Naive B cell (primary cell): ENCODE measurements at regions not wholly inside any gene's neighbourhood (a gene's known extent, or its start where the extent isn't known, plus 50 kb on each side); places are given as distances from the start of the nearest gene placed in this dataset.

Experiments used
- ATAC-seq, 2 donors: fragments of 150-1000 bp; cut with Tn5 transposase; 2 replicates each; pipeline ENCODE4 v1.10.0; 2021; ENCODE audit warnings: low read depth in 2 of 2, mild to moderate bottlenecking in 2 of 2, moderate library complexity in 2 of 2
- DNase-seq: peaks from one replicate; pipeline ENCODE4 v3.0.0; 2022
- H3K27ac Mint-ChIP-seq, 6 donors: one replicate each; pipeline ENCODE4 v1.8.0; 2020 to 2022; ENCODE audit warnings: mild to moderate bottlenecking in 6 of 6, mixed read lengths in 6 of 6, moderate library complexity in 5 of 6, inconsistent platforms in 2 of 6
- H3K27me3 Mint-ChIP-seq, 3 donors: one replicate each; pipeline ENCODE4 v1.8.0; 2021 to 2022; ENCODE audit warnings: mixed read lengths in 3 of 3, mild to moderate bottlenecking in 1 of 3
- H3K36me3 Mint-ChIP-seq, 2 donors: one replicate each; pipeline ENCODE4 v1.8.0; 2020 to 2022; ENCODE audit warnings: mixed read lengths in 2 of 2, inconsistent platforms in 1 of 2, mild to moderate bottlenecking in 1 of 2
- H3K4me1 Mint-ChIP-seq, 3 donors: one replicate each; pipeline ENCODE4 v1.8.0; 2020 to 2022; ENCODE audit warnings: mixed read lengths in 3 of 3, inconsistent platforms in 1 of 3, mild to moderate bottlenecking in 1 of 3, moderate library complexity in 1 of 3
- H3K4me3 Mint-ChIP-seq, 8 donors: one replicate each; pipeline ENCODE4 v1.8.0; 2020 to 2022; ENCODE audit warnings: mild to moderate bottlenecking in 8 of 8, mixed read lengths in 8 of 8, moderate library complexity in 8 of 8, inconsistent platforms in 2 of 8
- H3K9me3 Mint-ChIP-seq, 7 donors: one replicate each; pipeline ENCODE4 v1.8.0; 2020 to 2022; ENCODE audit warnings: mixed read lengths in 7 of 7, mild to moderate bottlenecking in 5 of 7, inconsistent platforms in 2 of 7, moderate library complexity in 1 of 7

DNA sequence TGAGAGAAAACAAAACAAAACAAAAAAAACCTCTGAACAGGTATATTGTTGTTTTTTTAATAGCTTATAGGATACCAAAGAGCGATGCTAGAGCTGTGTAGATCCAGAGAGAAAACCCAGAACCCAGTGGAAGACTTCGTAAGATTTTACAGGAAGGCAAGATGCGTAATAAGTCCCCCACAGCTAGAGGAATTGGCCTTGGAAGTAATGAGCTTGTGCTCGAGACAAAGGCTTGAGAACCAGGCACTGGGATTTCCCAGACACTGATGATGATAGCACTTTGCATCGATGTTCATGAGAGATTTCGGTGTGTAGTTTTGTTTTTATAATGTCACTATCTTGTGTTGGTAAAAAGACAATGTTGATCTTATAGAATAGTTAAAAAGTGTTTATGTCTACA is 821.5 kb upstream of the IGFBP3 start:
- Mint-ChIP-seq H3K27ac (no peak overlapping the region), H3K9me3 (peaks cover 0 to 2% (median 0%) of the 10 kb centered on the region in 7 donors), H3K36me3 (no peaks in the 10 kb centered on the region), H3K4me1 (no peaks in the 10 kb centered on the region), H3K4me3 (no peak overlapping the region), H3K27me3 (no peaks in the 10 kb centered on the region)
- ATAC-seq (no peak), DNase-seq (no peak)

DNA sequence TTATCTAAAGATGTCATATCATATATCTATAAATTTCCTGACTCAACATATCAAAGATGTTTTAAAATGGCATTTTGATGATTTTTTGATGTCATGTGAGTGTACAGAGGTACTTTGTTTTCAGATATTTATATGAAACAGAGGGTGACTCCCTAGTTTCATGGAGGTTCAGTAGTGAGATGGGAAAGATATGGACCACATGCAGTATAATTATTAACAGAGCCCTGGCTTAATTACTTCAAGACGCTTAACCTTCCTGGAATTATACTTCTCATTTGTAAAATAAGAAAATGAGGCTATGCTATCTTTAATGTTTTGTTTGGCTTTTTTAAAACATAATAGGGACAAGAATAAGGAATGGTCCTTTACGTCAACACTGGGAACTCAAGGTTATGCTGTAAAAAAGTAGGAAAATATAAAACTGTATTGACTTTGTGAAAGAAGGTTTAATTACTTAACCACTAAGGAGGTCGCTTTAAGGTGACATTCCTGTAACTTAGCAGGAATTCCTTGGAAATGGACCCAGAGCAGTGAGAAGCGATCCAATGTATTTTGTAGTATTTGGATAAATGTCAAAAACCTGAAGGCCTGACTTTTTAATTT is 821.0 kb upstream of the IGFBP3 start:
- ATAC-seq (no peak), DNase-seq (no peak)
- H3K9me3 Mint-ChIP-seq, result peaks cover 0 to 2% (median 0%) of the 10 kb centered on the region in 7 donors
- no peaks in the 10 kb centered on the region for H3K36me3 Mint-ChIP-seq
- H3K27me3 Mint-ChIP-seq, result no peaks in the 10 kb centered on the region
- no peak overlapping the region for H3K4me3 Mint-ChIP-seq
- H3K4me1 Mint-ChIP-seq, result no peaks in the 10 kb centered on the region
- H3K27ac Mint-ChIP-seq, result no peak overlapping the region

DNA sequence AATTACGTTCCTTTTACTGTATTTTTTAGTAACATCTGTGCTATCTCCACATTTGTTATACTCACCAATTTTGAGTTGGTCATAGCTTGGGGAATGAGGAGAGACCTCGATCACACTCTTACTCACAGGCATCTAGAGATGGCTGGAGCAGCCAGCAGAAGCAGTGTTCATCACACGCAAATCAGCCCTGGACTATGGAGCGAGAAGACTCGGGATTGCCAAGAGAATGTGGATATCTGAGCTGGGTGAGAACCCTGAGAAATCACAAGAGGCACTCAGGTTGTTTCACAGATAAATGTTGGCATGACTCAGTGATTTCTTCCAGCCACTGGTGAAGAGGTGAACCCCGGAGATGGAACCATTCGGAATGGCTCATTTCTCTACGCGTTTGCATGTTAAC is 820.1 kb upstream of the IGFBP3 start:
- DNase-seq (no peak), ATAC-seq (no peak)
- Mint-ChIP-seq H3K36me3 (no peaks in the 10 kb centered on the region), H3K9me3 (peaks cover 0 to 2% (median 0%) of the 10 kb centered on the region in 7 donors), H3K4me1 (no peaks in the 10 kb centered on the region), H3K27me3 (no peaks in the 10 kb centered on the region), H3K4me3 (no peak overlapping the region), H3K27ac (no peak overlapping the region)

DNA sequence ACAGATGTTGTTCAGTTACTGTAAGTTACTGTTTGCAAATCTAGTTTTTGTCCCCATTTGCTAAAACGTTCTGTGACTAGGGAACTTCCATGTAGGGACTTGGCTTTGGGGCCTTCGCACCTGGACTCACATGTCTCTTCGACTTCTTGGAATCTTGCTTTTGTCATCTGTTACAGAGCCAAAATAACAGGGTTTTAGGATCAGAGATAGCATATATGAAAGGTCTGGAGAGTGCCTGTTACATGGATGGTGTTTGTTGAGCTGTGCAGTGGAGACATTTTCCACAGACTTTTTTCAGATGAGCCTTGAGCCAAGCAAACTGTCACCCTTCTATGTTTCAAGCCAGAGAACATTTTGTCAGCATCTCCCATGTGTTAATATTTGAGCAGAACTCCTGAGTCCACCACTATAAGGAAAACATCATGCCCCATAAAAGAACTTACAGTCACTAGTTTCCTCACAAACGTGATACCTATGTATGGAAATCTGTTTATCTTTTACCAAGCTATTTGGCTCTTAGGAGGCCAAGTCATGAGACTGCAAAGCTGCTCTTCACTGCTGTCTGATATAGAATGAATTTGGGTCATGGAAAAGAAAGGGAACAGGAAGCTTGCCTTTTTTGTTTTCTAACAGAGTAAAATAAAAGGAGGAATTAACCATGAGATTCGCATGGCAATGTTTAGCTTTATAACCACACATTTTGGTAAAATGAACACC is 818.6 kb upstream of the IGFBP3 start:
- Mint-ChIP-seq H3K27ac (no peak overlapping the region), H3K4me3 (no peak overlapping the region), H3K36me3 (no peaks in the 10 kb centered on the region), H3K27me3 (no peaks in the 10 kb centered on the region), H3K4me1 (no peaks in the 10 kb centered on the region), H3K9me3 (peaks cover 0 to 3% (median 0%) of the 10 kb centered on the region in 7 donors)
- DNase-seq (no peak), ATAC-seq (no peak)

DNA sequence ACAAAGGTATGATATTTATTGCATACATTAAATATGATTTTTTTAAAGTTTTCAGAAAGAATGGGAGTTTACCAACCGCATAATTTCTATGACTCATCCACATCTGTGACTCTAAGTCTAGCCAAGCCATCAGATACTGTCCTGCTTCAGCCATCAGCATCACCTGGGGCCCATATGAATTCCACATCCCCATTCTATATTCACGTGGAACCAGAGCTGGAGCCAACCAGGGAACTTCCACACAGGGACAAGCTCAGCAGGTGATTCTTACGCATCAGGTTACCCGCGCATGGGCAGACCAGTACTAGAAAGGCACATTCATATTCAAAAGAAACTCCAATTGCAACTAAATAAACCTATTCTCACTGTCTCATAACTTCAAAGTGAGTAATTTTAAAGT is 817.7 kb upstream of the IGFBP3 start:
- no peaks in the 10 kb centered on the region for H3K27me3 Mint-ChIP-seq
- H3K9me3 Mint-ChIP-seq, result peaks cover 0 to 10% (median 0%) of the 10 kb centered on the region in 7 donors
- H3K4me3 Mint-ChIP-seq, result no peak overlapping the region
- DNase-seq (no peak), ATAC-seq (no peak)
- no peak overlapping the region for H3K27ac Mint-ChIP-seq
- H3K4me1 Mint-ChIP-seq, result no peaks in the 10 kb centered on the region
- H3K36me3 Mint-ChIP-seq, result no peaks in the 10 kb centered on the region

DNA sequence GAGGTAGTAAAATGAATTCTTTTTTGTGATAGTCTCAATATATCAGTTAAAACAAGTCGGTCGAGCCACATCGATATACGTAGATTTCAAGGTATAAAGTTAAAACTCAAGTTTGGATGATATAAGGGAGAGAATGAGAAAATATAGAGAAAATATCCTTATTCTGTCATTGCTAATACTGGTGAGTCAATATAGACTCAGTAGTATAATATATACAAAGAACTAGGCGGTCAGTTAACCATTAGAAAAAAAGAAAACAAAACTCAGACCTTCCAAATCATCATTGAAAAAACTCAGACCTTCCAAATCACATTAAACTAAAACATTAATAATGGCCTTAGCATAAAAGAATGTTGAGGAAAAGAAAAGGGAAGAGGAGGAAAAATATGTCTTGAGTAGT is 817.1 kb upstream of the IGFBP3 start:
- ATAC-seq, result no peak
- Mint-ChIP-seq H3K4me1 (no peaks in the 10 kb centered on the region), H3K36me3 (no peaks in the 10 kb centered on the region)

DNA sequence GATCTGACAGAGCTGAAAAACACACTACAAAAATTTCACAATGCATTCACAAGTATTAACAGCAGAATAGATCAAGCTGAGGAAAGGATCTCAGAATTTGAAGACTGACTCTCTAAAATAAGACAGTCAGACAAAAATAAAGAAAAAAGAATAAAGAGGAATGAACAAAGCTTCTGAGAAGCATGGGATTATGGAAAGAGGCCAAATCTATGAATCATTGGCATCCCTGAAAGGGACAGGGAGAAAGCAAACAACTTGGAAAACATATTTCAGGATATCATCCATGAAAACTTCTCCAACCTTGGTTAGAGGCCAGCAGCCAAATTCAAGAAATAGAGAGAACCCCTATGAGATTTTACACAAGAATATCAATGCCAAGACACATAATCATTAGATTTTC is 804.8 kb upstream of the IGFBP3 start:
- no peaks in the 10 kb centered on the region for H3K36me3 Mint-ChIP-seq
- H3K4me3 Mint-ChIP-seq, result no peak overlapping the region
- H3K27ac Mint-ChIP-seq, result no peak overlapping the region
- no peaks in the 10 kb centered on the region for H3K27me3 Mint-ChIP-seq
- H3K9me3 Mint-ChIP-seq, result peaks cover 0 to 11% (median 5%) of the 10 kb centered on the region in 7 donors
- DNase-seq (no peak), ATAC-seq (no peak)
- H3K4me1 Mint-ChIP-seq, result no peaks in the 10 kb centered on the region

More for the DNA sequence above, 817.1 kb upstream of the IGFBP3 start:
- peaks cover 0 to 10% (median 0%) of the 10 kb centered on the region in 7 donors for H3K9me3 Mint-ChIP-seq
- H3K27me3 Mint-ChIP-seq, result no peaks in the 10 kb centered on the region
- no peak overlapping the region for H3K4me3 Mint-ChIP-seq
- no peak for DNase-seq
- H3K27ac Mint-ChIP-seq, result no peak overlapping the region

DNA sequence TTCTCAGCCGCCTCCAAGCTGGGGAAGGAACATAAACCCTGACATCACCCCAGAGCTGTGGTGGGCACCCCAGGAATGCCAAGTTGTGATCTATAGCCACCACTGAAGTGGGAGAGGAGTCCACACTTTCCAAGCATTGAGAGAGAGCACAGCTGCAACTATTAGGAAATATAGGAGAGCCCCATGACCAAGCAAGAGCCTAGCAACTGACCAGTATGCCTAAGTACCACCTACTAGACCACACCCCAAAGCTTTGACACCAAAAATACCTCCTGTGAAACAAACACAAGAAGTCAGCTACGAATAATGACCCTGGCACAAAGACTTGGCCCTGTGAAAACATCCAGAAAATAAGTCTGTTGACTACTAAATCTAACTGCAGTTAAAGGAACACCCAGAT is 804.1 kb upstream of the IGFBP3 start:
- Mint-ChIP-seq H3K4me3 (no peak overlapping the region), H3K4me1 (no peaks in the 10 kb centered on the region), H3K36me3 (no peaks in the 10 kb centered on the region), H3K27ac (no peak overlapping the region), H3K9me3 (peaks cover 0 to 9% (median 4%) of the 10 kb centered on the region in 7 donors), H3K27me3 (no peaks in the 10 kb centered on the region)
- DNase-seq (no peak), ATAC-seq (no peak)

DNA sequence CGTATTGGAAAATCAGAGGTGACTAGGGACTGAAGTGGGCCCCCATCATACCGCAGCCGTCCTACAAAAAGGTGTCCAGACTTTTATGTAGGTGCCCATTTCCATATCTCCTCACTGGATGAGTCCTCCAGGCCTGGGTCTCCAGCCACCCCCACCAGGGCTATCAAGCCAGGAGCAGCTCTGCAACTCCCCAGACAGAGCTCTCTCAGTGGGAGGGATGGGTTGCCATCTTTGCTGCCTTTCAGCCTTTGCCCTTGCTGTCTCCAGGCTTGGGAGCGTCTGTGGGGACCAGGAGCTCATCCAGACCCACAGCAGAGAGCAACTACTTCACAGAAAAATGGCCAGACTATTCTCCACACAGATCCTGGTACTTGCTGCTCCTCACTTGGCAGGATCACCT is 802.7 kb upstream of the IGFBP3 start:
- Mint-ChIP-seq H3K4me1 (no peaks in the 10 kb centered on the region), H3K4me3 (no peak overlapping the region), H3K27ac (no peak overlapping the region), H3K36me3 (no peaks in the 10 kb centered on the region), H3K9me3 (peaks cover 0 to 6% (median 5%) of the 10 kb centered on the region in 7 donors), H3K27me3 (no peaks in the 10 kb centered on the region)
- ATAC-seq, result no peak
- DNase-seq, result no peak

DNA sequence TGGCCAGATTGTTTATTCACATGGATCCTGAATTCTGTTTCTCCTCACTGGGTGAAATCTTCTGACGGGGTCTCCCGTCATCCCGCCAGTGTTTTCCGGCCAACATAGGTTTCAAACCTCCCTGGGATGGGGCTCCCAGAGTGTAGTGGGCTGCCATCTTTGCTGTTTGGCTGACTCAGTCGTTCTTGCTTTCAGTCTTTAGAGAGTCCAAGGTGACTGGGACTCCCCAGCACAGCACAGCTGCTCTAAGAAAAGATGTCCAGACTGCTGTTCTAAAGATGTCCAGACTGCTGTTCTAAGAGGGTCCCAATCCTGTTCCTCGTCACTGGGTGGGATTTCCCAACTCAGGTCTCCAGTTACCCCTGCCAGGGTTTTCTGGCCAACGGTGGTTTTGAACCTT is 801.9 kb upstream of the IGFBP3 start:
- Mint-ChIP-seq H3K36me3 (no peaks in the 10 kb centered on the region), H3K27ac (no peak overlapping the region), H3K27me3 (no peaks in the 10 kb centered on the region), H3K4me3 (no peak overlapping the region), H3K4me1 (no peaks in the 10 kb centered on the region), H3K9me3 (peaks cover 0 to 6% (median 4%) of the 10 kb centered on the region in 7 donors)
- DNase-seq, result no peak
- ATAC-seq, result no peak

DNA sequence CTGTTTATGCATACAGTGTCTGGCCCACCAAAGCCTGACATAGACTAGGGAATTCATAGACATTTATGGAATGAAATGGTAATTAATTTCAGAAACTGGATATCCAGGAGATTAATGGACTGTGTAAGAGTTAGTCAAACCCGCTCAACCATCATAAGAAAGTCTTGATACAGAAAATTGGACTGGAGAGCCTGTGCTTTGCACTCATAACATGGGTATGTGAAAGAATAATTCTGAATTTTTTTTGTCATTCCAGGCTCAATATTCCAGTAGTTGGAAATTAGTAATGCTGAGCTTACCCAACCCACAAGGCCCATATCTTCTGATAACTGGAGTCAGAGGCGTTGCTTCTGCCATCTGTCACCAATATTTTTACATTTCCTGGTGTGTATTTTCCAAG is 799.7 kb upstream of the IGFBP3 start:
- Mint-ChIP-seq H3K4me3 (no peak overlapping the region), H3K27me3 (no peaks in the 10 kb centered on the region), H3K9me3 (peaks cover 0 to 5% (median 3%) of the 10 kb centered on the region in 7 donors), H3K27ac (no peak overlapping the region), H3K36me3 (no peaks in the 10 kb centered on the region), H3K4me1 (no peaks in the 10 kb centered on the region)
- no peak for ATAC-seq
- no peak for DNase-seq

DNA sequence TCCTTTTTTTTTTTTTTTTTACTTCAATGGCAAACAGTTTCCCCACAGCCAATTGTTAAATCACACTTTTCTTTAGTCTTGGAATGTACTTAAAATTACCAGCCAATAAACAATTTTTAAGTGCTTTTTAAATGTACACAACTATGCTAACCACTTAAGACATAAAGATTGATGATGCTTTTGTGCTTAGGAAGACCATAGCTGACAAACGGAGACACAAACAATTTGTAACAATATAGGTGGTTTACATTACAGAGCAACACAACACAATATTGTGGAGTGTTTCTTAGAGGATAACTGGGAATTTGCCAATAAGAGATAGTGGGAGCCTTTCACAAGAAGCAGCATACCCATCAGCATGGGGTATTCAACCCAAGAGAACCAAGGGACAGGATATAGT is 798.5 kb upstream of the IGFBP3 start:
- peaks cover 0 to 5% (median 3%) of the 10 kb centered on the region in 7 donors for H3K9me3 Mint-ChIP-seq
- H3K4me1 Mint-ChIP-seq, result no peaks in the 10 kb centered on the region

DNA sequence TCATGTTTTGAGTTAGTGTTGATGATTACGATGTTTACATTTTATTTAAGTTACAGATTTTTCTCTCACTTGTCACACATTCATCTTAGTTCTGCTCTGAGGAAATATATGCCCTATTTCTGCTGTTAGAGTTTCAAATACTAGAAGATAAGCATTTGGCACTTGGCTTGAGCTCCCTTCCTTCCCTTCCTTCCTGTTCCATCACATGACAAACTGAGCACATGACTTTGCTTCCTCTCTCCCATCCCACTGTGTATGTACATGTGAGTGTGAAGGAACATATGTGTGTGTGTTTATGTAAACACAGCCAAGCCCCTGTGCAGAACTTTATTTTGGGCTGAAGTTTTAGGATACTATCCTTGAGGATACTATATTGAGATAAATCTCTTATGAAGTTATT is 795.9 kb upstream of the IGFBP3 start:
- peaks cover 0 to 5% (median 2%) of the 10 kb centered on the region in 7 donors for H3K9me3 Mint-ChIP-seq
- H3K27me3 Mint-ChIP-seq, result no peaks in the 10 kb centered on the region
- ATAC-seq, result no peak
- H3K4me1 Mint-ChIP-seq, result no peaks in the 10 kb centered on the region
- no peak overlapping the region for H3K27ac Mint-ChIP-seq
- no peak overlapping the region for H3K4me3 Mint-ChIP-seq
- H3K36me3 Mint-ChIP-seq, result no peaks in the 10 kb centered on the region
- no peak for DNase-seq

More for the DNA sequence above, 798.5 kb upstream of the IGFBP3 start:
- Mint-ChIP-seq H3K36me3 (no peaks in the 10 kb centered on the region), H3K27me3 (no peaks in the 10 kb centered on the region), H3K4me3 (no peak overlapping the region), H3K27ac (no peak overlapping the region)
- ATAC-seq (no peak), DNase-seq (no peak)

DNA sequence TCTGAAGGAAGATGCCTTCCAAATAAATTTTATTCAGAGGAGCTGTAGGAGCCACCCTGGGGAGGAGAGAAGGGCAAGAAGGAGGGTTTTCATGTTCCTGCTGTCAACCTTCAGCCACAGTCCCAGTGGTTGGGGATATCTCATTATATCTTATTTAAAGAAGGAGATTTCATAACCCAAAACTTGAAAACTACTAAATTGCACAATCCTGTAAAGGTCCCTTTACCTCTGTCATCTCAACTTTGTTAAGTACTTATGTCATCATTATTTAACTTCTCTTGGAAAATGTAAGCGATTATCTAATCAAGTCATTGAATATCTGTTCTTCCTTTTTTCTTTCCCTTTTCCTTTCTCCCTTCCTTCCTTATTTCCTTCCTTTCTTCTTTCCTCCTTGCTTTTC is 794.5 kb upstream of the IGFBP3 start:
- no peak for DNase-seq
- Mint-ChIP-seq H3K27ac (no peak overlapping the region), H3K36me3 (no peaks in the 10 kb centered on the region), H3K27me3 (no peaks in the 10 kb centered on the region), H3K4me3 (no peak overlapping the region), H3K4me1 (no peaks in the 10 kb centered on the region), H3K9me3 (peaks cover 0 to 4% (median 2%) of the 10 kb centered on the region in 7 donors)
- no peak for ATAC-seq
